ENCODE measurements at regions not wholly inside any gene's neighbourhood (a gene's known extent, or its start where the extent isn't known, plus 50 kb on each side); places are given as distances from the start of the nearest gene placed in this dataset.

- TF ChIP-seq, protein P1, sequence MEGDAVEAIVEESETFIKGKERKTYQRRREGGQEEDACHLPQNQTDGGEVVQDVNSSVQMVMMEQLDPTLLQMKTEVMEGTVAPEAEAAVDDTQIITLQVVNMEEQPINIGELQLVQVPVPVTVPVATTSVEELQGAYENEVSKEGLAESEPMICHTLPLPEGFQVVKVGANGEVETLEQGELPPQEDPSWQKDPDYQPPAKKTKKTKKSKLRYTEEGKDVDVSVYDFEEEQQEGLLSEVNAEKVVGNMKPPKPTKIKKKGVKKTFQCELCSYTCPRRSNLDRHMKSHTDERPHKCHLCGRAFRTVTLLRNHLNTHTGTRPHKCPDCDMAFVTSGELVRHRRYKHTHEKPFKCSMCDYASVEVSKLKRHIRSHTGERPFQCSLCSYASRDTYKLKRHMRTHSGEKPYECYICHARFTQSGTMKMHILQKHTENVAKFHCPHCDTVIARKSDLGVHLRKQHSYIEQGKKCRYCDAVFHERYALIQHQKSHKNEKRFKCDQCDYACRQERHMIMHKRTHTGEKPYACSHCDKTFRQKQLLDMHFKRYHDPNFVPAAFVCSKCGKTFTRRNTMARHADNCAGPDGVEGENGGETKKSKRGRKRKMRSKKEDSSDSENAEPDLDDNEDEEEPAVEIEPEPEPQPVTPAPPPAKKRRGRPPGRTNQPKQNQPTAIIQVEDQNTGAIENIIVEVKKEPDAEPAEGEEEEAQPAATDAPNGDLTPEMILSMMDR (IDR thresholded peaks at IDR 0.05), result no peak
- no peak for TF ChIP-seq POLR2A (IDR thresholded peaks at IDR 0.05)
- Histone ChIP-seq H3K27ac (no peak overlapping the region), H3K36me3 (no peaks in the 10 kb centered on the region), H3K4me1 (no peaks in the 10 kb centered on the region), H3K4me3 (no peak overlapping the region), H3K27me3 (no peaks in the 10 kb centered on the region), H3K9me3 (no peaks in the 10 kb centered on the region)
- no peak for DNase-seq
- intact Hi-C loops (cut with DNase I; ENCODE audit: low total_unique reads), result no loop called here
These were observed 72.6 kb upstream of the SEMA6D start for GRCh38 chr15:47644722-47645121.

DNA sequence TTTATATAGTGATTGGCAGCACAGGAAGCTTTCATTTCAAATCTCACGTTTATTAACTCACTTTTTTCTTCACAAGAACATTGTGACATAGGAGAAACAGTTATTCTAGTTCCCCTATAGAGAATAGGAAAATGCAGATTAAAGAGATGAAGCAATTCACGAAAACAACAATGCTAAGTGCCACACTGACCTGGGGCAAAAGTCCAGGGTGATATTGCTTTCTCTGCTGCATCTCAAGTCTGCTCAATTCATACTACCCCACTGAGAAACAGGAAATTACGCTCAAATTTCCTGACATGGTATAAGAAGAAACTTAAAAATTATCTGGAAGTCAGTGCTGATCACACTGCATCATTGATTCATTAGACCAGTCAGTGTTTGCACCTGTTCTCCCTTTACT is 66.7 kb upstream of the SEMA6D start:
- H3K9me3 ChIP-seq, result no peaks in the 10 kb centered on the region
- TF ChIP-seq POLR2A (IDR thresholded peaks at IDR 0.05), result no peak
- TF ChIP-seq, protein P1 (IDR thresholded peaks at IDR 0.05), result no peak
- no peak overlapping the region for H3K4me3 ChIP-seq
- DNase-seq, result no peak
- no peak overlapping the region for H3K27ac ChIP-seq
- intact Hi-C loops (cut with DNase I; ENCODE audit: low total_unique reads), result no loop called here
- no peaks in the 10 kb centered on the region for H3K27me3 ChIP-seq
- H3K36me3 ChIP-seq, result no peaks in the 10 kb centered on the region
- no peaks in the 10 kb centered on the region for H3K4me1 ChIP-seq

DNA sequence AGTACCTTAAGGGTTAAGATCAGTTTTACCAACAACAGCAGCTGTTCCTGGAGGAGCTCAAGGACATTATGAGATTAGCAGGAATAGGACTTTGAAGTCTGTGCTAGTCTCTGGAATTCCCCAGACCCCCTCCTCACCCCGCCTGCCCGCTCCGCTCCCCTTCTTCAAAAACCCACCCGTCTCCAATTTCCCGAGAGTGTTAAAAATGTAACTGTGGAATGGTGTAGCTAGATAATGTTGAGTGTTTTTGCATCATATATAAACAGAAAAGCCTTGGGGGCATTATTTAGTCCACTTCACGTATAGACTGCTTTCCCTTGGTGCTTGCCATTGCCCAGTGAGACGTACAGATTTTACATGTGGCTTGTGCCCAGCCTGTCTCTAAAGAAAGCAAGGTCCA is 65.0 kb upstream of the SEMA6D start:
- Histone ChIP-seq H3K4me3 (no peak overlapping the region), H3K9me3 (no peaks in the 10 kb centered on the region), H3K27me3 (peaks cover 0 to 3% of the 10 kb centered on the region in 2 donors), H3K27ac (no peak overlapping the region), H3K36me3 (no peaks in the 10 kb centered on the region), H3K4me1 (no peaks in the 10 kb centered on the region)
- intact Hi-C loops (cut with DNase I; ENCODE audit: low total_unique reads), result no loop called here
- no peak for TF ChIP-seq POLR2A (IDR thresholded peaks at IDR 0.05)
- TF ChIP-seq, protein P1 (IDR thresholded peaks at IDR 0.05), result no peak
- DNase-seq, result no peak

GRCh38 chr15:47652844-47653243 is 64.5 kb upstream of the SEMA6D start:
- H3K36me3 ChIP-seq, result no peaks in the 10 kb centered on the region
- no peak overlapping the region for H3K4me3 ChIP-seq
- H3K4me1 ChIP-seq, result no peaks in the 10 kb centered on the region
- TF ChIP-seq POLR2A (IDR thresholded peaks at IDR 0.05), result no peak
- TF ChIP-seq, protein P1 (IDR thresholded peaks at IDR 0.05), result no peak
- no peak overlapping the region for H3K27ac ChIP-seq
- H3K9me3 ChIP-seq, result no peaks in the 10 kb centered on the region
- DNase-seq, result no peak
- H3K27me3 ChIP-seq, result peaks cover 0 to 3% of the 10 kb centered on the region in 2 donors
- intact Hi-C loops (cut with DNase I; ENCODE audit: low total_unique reads), result no loop called here

GRCh38 chr15:47661661-47662180 is 55.6 kb upstream of the SEMA6D start:
- H3K4me3 ChIP-seq, result no peak overlapping the region
- intact Hi-C loops (cut with DNase I; ENCODE audit: low total_unique reads), result no loop called here
- no peak for TF ChIP-seq POLR2A (IDR thresholded peaks at IDR 0.05)
- TF ChIP-seq, protein P1 (IDR thresholded peaks at IDR 0.05), result no peak
- H3K4me1 ChIP-seq, result no peaks in the 10 kb centered on the region
- H3K9me3 ChIP-seq, result no peaks in the 10 kb centered on the region
- DNase-seq, result no peak
- no peaks in the 10 kb centered on the region for H3K36me3 ChIP-seq
- no peak overlapping the region for H3K27ac ChIP-seq
- H3K27me3 ChIP-seq, result peaks cover 0 to 3% of the 10 kb centered on the region in 2 donors

Measured in uterus (tissue), 3 donors.